Cardiac septum (tissue), 1 donor: ENCODE measurements at regions not wholly inside any gene's neighbourhood (a gene's known extent, or its start where the extent isn't known, plus 50 kb on each side); places are given as distances from the start of the nearest gene placed in this dataset.

ENCODE experiments used
- DNase-seq: peaks from one replicate; pipeline ENCODE4 v3.0.0-alpha.2; 2020; ENCODE audit warnings: low spot score
- intact Hi-C: fragments of 100-400 bp; cut with DNase I; formaldehyde crosslinking; loops from one replicate; pipeline ENCODE4 v1.14.0; 2022
- donor health status: DM: no; HTN: no; CAD: no.

DNA sequence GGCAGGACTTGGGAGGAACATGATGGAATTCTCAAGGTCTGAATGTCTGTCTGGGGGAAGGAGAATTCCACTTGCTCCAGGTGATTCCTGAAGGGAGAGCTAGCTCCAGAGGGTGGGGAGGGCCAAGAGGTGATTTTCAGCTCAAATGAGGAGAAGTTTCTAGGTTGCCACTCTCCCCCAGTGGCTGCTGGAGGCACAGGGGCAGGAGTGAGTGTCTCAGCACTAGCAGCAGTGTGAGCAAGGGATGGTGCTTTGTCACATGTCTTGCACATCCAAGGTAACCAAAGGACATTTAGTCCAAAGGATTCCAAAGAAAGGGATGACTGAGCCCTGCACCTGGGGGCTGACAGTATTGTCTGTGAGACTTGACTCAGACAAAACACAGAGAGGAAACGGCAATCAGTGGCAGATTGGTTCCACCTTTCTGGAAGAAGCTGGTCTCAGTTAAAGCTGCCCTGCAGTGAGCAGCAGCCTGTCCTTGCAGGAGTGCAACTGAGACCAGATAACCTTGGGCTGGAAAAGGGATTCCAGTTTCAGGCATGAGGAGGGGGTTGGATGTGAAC lies 51.2 kb upstream of the PCBD1 start:
- intact Hi-C loops: no loop called here

DNA sequence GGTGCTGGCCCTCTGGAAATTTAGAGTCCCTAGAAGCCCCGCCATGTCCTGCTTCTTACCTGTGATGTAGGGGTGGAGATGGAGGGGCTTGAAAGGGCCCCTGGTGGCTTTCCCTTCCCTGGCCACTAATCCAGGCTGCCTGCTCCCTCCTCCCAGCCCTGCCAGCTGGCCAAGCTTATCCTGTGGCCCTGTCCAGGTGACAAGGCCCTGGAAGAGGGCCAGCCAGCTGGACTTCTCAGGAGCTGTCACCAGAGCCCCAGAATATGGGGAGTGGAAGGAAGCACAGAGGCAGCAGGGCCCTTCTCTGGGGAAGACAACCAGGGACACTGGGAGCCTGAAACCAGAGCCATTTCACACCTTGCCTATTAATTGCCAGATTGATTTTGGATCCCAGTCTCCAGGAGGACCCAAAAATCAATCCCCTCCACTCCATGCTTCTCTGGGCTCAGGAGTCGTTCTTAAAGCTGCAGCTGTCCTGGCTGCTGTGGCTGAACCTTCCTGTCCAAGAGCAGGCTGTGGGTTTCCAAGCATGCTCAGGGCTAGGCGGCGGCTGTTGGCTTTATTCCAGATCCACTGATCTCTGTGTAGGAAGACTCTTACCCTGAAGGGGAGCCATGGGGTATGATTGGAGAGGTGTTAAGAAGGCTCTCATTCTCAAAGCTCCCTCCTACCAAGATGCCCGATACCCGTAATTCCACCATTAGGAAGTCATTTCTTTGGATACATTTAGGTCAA lies 52.6 kb upstream of the PCBD1 start:
- no peak for DNase-seq
- intact Hi-C loops: no loop called here

More for the DNA sequence above, 51.2 kb upstream of the PCBD1 start:
- DNase-seq: no peak

DNA sequence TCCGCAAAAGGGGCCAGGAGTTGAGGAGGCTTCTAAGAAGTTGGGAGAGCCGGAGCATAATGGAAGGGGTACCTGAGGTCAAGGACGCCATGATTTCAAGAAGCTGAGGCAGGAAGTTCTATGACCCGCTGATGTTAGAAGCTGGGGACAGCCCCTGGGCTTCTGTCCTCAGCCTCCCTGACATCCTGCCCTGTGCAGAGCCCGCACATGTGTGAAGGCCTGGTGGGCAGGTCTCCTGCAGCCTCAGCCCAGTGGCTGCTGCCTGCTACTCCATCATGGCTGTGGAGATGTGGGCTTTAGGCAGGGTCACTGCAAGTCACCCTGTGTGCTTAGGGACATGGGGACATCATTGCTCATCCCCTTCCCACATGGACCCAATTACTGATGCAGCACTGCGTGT lies 53.8 kb upstream of the PCBD1 start:
- no peak for DNase-seq
- intact Hi-C loops: no loop called here

DNA sequence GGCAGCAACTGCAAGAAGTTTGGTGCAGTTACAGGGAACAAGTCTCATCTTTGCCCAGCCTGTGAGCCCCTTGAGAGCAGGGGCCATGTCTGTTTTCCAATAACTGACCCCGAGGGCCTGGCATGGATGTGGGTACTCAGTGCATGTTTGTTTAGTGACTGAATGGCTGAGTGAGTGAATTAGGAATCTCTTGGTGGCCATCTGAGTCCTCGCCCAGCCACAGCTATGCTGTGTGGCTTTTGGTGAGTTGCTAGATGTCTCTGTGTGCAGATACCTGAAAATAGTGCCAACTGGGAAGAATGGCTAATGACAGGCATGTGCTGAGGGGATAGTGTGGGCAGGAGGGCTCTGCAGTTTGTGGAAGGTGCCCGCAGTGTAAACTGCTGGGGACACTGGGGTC lies 54.4 kb upstream of the PCBD1 start:
- intact Hi-C loops: no loop called here
- DNase-seq: no peak

DNA sequence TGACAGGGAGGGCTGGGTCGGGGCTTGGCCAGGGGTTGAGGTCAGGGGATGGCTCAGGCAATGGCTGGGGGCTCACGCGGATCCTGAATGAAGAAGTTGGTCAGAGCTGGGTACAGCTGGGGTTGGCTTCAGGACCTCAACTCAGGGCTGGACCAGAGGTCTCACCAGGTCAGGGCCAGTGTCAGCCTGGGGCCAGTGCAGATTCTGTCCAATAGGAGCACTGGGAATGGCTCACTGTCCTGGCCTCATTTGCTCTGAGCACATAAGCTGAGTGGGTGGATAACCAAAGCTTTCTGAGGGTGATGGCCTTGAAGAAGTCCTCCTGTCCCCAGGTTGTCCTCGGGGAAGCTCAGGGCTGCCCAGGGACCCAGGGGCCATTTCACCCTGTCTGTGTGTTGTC lies 54.9 kb upstream of the PCBD1 start:
- intact Hi-C loops: no loop called here
- DNase-seq: no peak

DNA sequence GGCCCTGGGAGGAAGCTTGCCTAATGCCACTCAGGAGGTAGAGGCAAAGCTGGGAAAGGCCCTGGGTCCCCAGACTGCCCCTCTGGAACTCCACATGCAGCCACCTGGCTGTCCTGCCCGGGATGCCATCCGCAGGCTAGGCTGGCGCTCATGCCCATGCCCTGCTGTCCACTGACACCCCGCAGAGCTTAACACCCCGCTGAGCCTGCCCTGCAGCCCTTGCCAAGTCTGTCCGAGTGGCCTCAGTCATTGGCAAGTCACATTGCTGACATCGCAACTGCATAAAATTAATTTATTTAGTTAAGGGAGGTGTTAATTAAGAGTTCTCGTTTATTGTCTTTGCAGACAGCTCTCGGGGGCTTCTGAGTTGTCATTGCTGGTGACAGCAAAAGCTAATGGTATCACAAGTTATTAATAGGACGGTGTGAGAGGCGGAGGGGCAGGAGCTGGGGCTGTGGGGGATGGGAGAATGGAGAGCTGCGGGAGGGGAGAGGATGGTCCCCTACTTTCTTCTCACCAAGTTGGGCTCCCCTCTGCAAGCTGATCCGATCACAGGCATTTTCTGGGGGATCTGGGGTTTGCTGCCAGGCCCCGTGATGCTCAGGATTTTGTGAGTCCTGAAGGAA lies 55.6 kb upstream of the PCBD1 start:
- intact Hi-C loops: no loop called here
- no peak for DNase-seq

DNA sequence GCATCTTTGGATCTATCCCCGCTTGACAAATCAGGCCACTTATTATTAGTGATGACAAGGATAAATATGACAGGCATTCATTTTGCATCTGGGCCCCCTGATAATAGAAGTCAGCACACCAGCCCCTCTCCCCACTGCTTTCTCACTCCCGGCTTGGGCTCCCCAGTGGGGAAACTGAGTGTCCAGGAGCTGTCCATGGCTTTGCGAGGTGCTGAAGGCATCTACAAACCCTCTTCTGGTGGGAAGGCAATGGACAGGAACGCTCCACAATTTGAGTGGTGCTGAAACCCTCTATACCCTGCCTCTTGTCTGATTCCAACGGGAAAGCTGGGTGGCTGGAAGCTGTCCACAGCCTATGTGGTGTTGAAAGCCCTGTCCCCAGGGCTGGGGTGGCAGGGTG lies 61.7 kb upstream of the PCBD1 start:
- no peak for DNase-seq
- intact Hi-C loops: no loop called here

DNA sequence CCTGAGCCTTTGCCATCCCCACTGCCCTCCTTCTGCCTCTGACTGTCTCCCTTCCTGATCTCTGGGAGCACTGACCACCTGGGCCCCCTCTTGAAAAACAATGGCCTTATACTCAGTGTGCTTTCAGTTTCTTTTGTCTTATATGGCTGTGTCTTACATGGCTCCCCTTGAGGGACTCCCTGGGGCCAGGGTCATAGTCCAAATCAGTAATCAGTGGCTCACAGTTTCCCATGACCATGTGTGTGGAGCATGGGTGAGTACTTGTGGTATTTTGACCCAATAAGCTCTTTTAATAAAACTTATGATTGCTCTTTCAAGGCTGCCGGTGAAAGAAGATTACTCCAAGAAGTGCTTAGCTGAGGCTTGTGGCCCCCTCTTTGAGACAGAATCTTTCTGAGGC lies 62.4 kb upstream of the PCBD1 start:
- intact Hi-C loops: no loop called here
- DNase-seq: no peak

DNA sequence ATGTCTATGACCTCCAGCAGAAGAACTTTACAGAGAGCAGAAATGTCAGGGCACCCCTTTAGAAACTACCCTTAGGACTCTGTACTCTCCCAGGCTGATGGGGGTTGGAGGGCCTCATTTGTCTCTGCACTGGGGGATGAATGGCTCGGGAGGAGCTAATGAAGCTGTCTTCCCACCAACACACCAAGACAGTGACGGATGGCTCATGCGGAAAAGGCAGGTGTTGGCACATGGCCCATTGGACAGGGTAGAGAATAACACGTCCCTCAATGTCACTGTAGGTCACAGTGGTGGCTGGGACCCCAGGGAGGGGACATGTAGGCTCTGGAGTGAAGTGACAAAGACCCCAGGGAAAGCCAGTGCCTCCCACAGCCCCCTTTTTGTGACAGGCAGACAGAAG lies 64.0 kb upstream of the PCBD1 start:
- intact Hi-C loops: no loop called here
- no peak for DNase-seq

DNA sequence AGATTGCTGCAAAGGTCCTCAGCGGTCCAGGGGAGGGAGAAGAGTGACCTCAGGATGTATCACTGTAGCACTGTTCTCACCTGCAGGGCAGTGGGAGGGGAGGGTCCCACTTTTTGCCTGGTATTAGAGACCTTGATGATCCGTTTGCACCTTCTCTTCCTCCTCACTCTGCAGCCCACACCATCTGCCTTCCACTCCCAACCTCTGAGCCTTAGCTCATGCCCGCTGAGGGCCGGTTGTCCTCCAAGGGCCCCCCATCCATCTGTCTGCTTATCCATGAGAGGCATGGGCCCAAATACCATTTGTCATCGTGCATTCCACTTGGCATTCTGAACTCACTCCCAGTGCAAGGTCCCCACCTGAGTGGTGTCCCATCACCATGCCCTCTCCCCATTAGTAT lies 64.6 kb upstream of the PCBD1 start:
- no peak for DNase-seq
- intact Hi-C loops: no loop called here

DNA sequence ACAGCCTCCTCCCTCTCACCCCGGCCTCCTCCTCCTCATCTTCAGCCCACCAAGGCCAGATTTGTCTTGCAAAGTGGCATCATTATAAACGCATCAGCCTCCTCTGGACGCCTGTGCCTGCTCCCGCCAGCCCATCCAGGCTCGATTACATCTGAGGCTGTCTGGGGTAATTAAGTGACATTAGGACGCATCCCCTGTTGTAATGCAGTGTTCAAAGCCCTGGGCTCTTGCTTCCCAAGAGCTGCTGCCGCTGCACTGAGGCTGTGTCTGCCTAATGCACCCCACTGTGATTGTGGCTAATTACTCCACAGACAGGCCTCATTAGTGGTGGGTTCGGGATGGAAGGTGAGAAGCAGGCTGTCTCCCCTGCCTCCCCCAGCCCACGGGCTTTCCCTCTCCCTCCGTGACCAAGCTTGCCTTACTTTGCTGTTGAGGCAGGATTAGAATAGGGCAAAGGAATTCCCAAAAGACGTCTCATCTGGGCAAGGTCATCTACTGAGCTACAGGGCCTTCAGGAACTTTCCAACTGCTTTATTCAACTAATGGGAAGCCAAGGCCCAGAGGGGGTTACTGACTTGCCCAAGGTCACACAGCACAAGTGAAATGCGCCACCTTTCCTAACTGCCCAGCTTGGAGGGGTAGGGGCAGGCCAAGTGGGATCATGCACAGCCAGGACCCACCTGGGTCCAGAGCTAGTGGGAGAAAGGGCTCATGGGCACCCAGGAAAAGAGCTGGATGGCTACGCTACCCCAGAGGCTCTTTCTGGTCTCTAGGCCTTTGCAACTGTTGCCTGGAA lies 66.2 kb upstream of the PCBD1 start:
- no peak for DNase-seq
- intact Hi-C loops: no loop called here

DNA sequence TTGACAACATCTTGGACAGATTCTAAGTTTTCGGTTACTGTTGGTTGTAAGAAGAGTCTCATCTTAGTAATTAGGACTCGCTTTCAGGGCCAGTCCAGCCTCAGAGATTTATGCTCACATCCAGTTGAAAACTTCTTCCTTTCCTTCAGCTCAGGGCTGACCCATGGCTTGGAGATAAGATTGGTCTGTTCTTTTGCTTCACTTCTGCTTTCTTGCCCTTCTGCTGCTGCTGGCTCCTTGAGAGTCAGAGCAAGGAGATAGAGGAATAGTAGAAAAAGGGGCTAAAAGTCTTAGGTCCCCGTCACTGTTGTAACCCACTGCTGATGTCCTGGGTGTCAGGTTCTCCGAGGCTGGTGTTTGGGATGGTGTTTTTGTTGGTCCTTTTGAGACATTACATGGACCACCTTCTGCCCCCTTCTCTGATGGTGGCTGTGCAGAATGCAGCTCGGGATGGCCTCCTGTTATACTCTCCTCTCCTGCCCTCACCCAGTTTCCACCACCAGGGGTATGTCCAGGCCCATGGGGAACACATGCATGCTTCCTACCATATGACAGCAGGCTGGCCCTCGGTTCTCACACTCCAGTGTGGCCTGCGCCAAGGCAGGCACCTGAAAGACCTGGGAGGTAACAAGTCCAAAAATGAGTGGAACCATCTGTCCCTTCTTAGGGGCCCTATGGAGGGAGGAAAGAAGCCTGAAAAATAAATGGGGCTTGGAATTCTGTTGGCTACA lies 67.8 kb upstream of the PCBD1 start:
- intact Hi-C loops: no loop called here
- DNase-seq: no peak

DNA sequence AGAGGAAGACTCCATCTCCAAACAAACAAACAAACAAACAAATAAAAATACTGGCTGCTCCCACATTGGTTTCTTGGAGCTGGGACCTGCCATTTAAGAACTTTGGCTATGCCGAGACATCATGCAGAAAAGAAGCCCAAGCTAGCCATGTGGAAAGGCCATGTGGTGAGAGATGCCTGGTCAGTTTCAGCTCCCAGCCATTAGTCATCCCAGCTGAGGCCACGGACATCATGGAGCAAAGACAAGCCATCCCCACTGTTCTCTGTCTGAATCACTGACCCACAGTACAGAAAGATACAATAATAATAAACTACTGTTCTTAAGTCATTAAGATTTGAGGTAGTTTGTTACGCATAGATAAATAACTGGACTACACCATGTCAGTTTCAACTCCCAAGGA lies 70.0 kb upstream of the PCBD1 start:
- intact Hi-C loops: no loop called here
- no peak for DNase-seq

DNA sequence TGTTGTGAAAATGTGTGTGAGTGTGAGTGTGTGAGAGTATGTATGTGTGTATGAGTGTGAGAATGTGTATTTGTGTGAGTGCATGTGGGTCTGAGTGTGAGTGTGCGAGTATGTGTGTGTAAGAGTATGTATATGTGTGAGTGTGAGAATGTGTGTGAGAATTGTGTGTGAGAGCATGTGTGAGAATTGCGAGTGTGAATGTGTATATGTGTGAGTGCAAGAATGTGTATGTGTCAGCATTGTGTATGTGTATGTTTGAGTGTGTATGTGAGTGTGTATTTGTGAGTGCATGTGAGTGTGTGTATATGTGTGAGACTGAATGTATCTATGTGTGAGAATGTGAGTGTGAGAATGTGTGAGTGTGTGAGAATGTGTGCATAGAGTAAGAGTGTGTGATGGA lies 72.0 kb upstream of the PCBD1 start:
- intact Hi-C loops: no loop called here
- DNase-seq: no peak

DNA sequence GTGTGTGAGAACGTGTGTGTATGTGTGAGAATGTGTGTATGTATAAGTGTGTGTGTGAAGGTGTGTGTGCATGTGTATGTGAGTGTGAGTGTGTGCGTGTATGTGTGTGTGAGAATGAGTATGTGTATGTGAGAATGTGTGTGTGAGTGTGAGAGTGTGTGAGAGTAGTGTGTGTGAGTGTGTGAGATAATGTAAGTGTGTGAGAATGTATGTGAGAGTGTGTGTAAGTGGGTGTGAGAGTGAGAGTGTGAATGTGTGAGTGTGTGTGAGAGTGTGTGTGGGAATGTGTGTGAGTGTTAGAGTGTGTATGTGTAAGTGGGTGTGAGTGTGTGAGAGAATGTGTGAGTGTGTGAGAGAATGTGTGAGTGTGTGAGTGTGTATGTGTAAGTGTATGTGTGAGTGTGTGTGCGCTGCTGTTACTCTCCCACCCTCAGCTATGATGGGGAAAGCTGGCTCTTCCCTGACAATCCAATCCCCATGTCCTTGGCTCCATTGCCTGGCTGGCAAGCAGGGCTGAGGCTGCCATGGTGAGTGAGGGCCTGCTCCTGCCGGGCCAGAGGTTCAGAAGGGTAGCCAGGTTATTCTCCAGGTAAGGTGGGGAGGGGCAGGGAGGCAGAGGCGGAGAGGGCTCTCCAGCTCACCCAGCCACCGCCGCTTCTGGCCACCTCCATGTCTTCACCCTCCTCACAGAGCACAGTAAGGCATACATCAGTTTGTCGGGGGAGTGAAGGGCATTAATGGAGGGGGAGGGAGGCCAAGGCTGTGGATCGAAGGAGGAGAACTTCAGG lies 72.6 kb upstream of the PCBD1 start:
- intact Hi-C loops: no loop called here
- no peak for DNase-seq

DNA sequence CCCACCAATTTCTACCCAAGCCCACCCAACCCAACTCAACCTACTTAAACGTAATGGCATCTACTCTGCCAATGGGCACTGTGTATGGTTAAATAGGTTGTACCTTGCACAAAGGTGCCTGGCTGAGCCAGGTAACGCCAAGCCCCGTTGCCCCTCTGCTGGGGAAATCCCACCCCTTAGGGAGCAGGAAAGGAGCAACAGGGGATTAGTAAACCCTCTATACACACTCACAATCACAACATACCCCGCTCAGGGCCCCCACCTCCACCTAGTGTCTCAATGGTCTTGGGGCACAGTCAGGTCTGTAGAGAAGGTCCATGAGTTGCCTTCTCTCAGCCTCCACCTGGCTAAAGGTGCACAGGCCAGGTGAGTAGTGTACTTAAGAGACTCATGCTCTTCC lies 74.3 kb upstream of the PCBD1 start:
- intact Hi-C loops: no loop called here
- no peak for DNase-seq

DNA sequence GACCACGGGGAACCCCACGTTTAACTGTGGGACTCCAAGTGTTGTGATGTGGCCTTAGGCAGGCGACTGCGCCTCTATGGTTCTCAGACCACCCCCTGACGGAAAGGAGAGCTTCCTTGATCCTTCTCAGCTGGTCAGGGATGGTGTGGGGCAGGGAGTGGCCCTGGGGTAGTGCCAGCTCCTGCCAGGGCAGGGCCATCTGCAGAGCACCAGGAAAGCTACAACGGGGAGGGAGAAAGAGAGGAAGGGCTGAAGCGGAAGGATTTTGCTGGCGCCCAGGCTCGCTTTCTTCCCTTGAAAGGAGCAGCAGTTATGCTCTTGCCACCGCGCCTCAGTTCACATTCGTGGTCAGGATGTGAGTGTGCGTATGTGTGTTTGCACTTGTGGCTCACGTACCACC lies 74.9 kb upstream of the PCBD1 start:
- no peak for DNase-seq
- intact Hi-C loops: no loop called here

DNA sequence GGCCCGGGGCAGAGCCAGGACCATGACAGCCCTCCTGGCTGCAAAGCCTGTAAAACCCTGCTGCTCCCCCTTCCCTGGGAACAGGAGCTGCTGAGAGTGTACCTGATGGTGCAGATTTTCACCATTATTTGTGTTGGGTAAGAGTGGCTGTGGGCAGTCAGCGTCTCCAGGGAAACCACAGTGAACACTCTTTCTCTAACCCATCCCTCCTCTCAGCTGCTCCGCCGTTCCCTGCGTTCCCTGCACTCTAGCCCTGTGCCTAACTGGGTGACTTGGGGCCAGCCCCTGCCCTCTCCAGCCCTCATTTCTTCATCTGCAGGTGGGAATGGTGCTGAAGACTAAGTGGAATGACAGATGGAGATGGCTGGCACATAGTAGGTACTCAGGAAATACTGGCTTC lies 75.9 kb upstream of the PCBD1 start:
- intact Hi-C loops: no loop called here
- no peak for DNase-seq

DNA sequence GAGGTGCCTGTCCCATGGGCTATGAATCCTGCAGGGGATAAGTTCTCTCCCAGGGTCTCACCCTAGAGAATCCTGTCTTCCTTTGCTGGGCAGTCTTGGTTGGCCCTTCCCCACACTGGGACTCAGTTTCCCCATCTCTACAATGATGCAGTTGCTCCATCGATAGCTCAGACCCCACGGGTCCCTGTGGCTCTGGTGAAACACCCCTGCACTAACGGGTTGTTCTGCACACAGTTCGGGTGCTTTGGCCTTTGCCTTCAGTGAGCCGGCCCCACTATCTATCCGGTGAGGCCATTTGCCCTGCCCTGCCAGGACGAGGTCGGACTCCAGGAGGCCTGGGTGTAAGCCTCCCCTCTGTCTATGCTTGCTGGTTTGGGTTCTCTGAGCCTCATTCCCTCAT lies 76.5 kb upstream of the PCBD1 start:
- intact Hi-C loops: no loop called here
- no peak for DNase-seq
